ENCODE measurements at regions not wholly inside any gene's neighbourhood (a gene's known extent, or its start where the extent isn't known, plus 50 kb on each side); places are given as distances from the start of the nearest gene placed in this dataset.

GRCh38 chr16:11401161-11402050 lies 56.1 kb downstream of the RMI2 start:
- peaks cover 8% of the 10 kb centered on the region for H3K27me3 Mint-ChIP-seq (ENCODE audit: unreplicated experiment)
- H3K36me3 Mint-ChIP-seq (ENCODE audit: low read depth, unreplicated experiment): no peaks in the 10 kb centered on the region
- TF ChIP-seq, protein P1, sequence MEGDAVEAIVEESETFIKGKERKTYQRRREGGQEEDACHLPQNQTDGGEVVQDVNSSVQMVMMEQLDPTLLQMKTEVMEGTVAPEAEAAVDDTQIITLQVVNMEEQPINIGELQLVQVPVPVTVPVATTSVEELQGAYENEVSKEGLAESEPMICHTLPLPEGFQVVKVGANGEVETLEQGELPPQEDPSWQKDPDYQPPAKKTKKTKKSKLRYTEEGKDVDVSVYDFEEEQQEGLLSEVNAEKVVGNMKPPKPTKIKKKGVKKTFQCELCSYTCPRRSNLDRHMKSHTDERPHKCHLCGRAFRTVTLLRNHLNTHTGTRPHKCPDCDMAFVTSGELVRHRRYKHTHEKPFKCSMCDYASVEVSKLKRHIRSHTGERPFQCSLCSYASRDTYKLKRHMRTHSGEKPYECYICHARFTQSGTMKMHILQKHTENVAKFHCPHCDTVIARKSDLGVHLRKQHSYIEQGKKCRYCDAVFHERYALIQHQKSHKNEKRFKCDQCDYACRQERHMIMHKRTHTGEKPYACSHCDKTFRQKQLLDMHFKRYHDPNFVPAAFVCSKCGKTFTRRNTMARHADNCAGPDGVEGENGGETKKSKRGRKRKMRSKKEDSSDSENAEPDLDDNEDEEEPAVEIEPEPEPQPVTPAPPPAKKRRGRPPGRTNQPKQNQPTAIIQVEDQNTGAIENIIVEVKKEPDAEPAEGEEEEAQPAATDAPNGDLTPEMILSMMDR (IDR thresholded peaks at IDR 0.05; ENCODE audit: unreplicated experiment): no peak
- H3K27ac Mint-ChIP-seq (ENCODE audit: unreplicated experiment): no peak overlapping the region
- H3K4me3 Mint-ChIP-seq (ENCODE audit: unreplicated experiment): no peak overlapping the region
- H3K9me3 Mint-ChIP-seq (ENCODE audit: unreplicated experiment): no peaks in the 10 kb centered on the region
- no peaks in the 10 kb centered on the region for H3K4me1 Mint-ChIP-seq (ENCODE audit: unreplicated experiment)
- no peak for DNase-seq (ENCODE audit: low spot score)

GRCh38 chr16:11402051-11402744 lies 56.9 kb downstream of the RMI2 start:
- Mint-ChIP-seq H3K4me3 (ENCODE audit: unreplicated experiment) (no peak overlapping the region), H3K27me3 (ENCODE audit: unreplicated experiment) (peaks cover 8% of the 10 kb centered on the region), H3K4me1 (ENCODE audit: unreplicated experiment) (no peaks in the 10 kb centered on the region), H3K27ac (ENCODE audit: unreplicated experiment) (no peak overlapping the region), H3K9me3 (ENCODE audit: unreplicated experiment) (no peaks in the 10 kb centered on the region), H3K36me3 (ENCODE audit: low read depth, unreplicated experiment) (no peaks in the 10 kb centered on the region)
- TF ChIP-seq, protein P1 (IDR thresholded peaks at IDR 0.05; ENCODE audit: unreplicated experiment): no peak
- DNase-seq (ENCODE audit: low spot score): no peak

DNA sequence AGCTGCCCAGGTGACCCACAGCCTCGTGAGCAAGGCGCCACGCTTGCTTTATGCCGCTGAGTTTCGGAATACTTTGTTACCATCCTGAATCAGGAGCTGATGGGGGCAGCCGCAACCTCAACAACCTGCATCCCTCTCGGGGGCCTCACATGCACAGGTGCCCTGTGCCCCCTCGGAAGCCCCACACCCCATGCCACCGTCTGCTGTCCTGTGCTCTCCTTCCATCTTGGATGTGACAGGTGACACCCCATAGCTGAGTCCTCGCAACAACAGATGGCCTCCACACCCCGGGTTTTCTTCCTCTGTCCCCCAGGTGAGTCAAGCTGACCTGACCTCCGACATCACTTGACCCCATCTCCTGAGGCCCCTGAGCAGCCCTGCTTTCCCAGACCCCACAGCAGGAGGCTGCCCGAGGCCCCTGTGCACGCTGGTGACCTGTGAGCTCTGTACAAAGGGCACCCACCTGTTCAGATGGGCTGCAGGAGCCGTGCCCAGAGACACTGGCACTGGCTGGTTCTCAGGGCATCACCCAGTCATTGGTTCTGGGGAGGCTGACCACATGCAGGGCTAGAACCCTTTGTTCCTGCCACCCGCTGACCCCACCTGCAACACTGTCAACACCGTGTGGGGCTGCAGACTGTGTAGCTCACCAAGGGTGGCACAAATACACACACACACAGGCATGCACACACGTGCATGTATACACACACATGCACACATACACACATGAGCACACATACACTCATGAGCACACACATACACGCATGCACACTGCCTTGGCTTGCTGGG lies 57.7 kb downstream of the RMI2 start:
- no peaks in the 10 kb centered on the region for H3K36me3 Mint-ChIP-seq (ENCODE audit: low read depth, unreplicated experiment)
- no peak overlapping the region for H3K27ac Mint-ChIP-seq (ENCODE audit: unreplicated experiment)
- no peak overlapping the region for H3K4me3 Mint-ChIP-seq (ENCODE audit: unreplicated experiment)
- peaks cover 8% of the 10 kb centered on the region for H3K27me3 Mint-ChIP-seq (ENCODE audit: unreplicated experiment)
- DNase-seq (ENCODE audit: low spot score): no peak
- H3K9me3 Mint-ChIP-seq (ENCODE audit: unreplicated experiment): no peaks in the 10 kb centered on the region
- peaks cover 2% of the 10 kb centered on the region for H3K4me1 Mint-ChIP-seq (ENCODE audit: unreplicated experiment)
- TF ChIP-seq, protein P1 (IDR thresholded peaks at IDR 0.05; ENCODE audit: unreplicated experiment): no peak

DNA sequence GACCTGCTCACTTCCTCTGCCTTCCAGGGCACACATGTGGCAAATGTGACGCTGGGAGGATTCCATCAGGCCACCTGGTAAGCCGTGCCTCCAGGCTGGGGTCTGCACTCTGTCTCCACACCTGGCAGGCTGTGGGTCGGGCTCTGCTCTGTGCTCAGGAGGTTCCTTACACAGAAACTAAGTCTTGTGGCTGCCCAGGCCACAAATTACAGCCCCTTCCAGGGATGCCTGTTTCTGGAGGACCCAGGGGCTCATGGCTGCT lies 58.2 kb downstream of the RMI2 start:
- no peak overlapping the region for H3K27ac Mint-ChIP-seq (ENCODE audit: unreplicated experiment)
- TF ChIP-seq, protein P1 (IDR thresholded peaks at IDR 0.05; ENCODE audit: unreplicated experiment): no peak
- DNase-seq (ENCODE audit: low spot score): no peak
- peaks cover 2% of the 10 kb centered on the region for H3K4me1 Mint-ChIP-seq (ENCODE audit: unreplicated experiment)
- no peaks in the 10 kb centered on the region for H3K36me3 Mint-ChIP-seq (ENCODE audit: low read depth, unreplicated experiment)
- no peak overlapping the region for H3K4me3 Mint-ChIP-seq (ENCODE audit: unreplicated experiment)
- peaks cover 8% of the 10 kb centered on the region for H3K27me3 Mint-ChIP-seq (ENCODE audit: unreplicated experiment)
- H3K9me3 Mint-ChIP-seq (ENCODE audit: unreplicated experiment): no peaks in the 10 kb centered on the region
